OCI-LY7 (cell line): ENCODE measurements at regions not wholly inside any gene's neighbourhood (a gene's known extent, or its start where the extent isn't known, plus 50 kb on each side); places are given as distances from the start of the nearest gene placed in this dataset.

Experiments
- CTCF ChIP-seq: fragments of 200-600 bp; sonication (generic); conservative IDR thresholded peaks from 2 replicates; pipeline ENCODE4 v1.5.1; 2014; ENCODE audit warnings: mild to moderate bottlenecking, antibody characterized with exemption, low read length, moderate library complexity, mixed read lengths
- EZH2phosphoT487 ChIP-seq: fragments of 200-600 bp; sonication (generic); IDR thresholded peaks from 2 replicates; pipeline ENCODE4 v1.6.1; 2018; ENCODE audit warnings: low read depth, borderline replicate concordance, mild to moderate bottlenecking, mixed run types, antibody characterized with exemption, low read length, moderate library complexity, mixed read lengths

- TF ChIP-seq CTCF (no peak), EZH2phosphoT487 (no peak)
These were observed 532.3 kb downstream of the USP25 start for GRCh38 chr21:16262091-16262490.
